GM12891 (cell line): ENCODE measurements at regions not wholly inside any gene's neighbourhood (a gene's known extent, or its start where the extent isn't known, plus 50 kb on each side); places are given as distances from the start of the nearest gene placed in this dataset.

Experiments used
- POLR2A ChIP-seq: IDR thresholded peaks from 2 replicates; pipeline ENCODE4 v1.6.1; 2011; ENCODE audit warnings: low read depth, low read length, control low read depth
- POLR2AphosphoS5 ChIP-seq: IDR thresholded peaks from 2 replicates; pipeline ENCODE4 v1.6.1; 2011; ENCODE audit warnings: low read depth, low read length, control low read depth
- SPI1 ChIP-seq: IDR thresholded peaks from 2 replicates; pipeline ENCODE4 v1.6.1; 2011; ENCODE audit warnings: low read depth, low read length, control low read depth

GRCh38 chr2:126836761-126837679, 61.7 kb upstream of the TEX51 start:
- TF ChIP-seq POLR2A: no peak
- TF ChIP-seq POLR2AphosphoS5: no peak
- no peak for TF ChIP-seq SPI1
